ENCODE measurements at regions not wholly inside any gene's neighbourhood (a gene's known extent, or its start where the extent isn't known, plus 50 kb on each side); places are given as distances from the start of the nearest gene placed in this dataset.

DNA sequence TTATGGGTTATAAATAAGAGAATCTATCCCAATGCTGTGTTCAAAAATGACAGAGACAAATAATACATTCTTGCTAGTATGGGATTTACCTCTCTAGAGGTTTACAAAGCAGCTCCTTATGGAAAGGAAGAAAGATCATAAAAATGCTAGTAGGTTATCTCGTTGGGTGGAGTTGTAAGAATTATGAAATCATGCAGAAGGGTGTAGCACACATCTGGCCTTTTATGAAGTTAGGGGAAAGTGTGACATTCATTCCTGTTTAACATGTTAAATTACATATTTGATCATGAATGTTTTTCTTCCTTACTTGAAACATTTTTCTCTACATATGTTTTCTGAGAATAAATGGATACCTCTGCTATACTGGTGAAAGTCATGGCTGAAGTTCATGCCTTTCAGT lies 414.2 kb downstream of the SH3GL2 start:
- TF ChIP-seq, protein P1, sequence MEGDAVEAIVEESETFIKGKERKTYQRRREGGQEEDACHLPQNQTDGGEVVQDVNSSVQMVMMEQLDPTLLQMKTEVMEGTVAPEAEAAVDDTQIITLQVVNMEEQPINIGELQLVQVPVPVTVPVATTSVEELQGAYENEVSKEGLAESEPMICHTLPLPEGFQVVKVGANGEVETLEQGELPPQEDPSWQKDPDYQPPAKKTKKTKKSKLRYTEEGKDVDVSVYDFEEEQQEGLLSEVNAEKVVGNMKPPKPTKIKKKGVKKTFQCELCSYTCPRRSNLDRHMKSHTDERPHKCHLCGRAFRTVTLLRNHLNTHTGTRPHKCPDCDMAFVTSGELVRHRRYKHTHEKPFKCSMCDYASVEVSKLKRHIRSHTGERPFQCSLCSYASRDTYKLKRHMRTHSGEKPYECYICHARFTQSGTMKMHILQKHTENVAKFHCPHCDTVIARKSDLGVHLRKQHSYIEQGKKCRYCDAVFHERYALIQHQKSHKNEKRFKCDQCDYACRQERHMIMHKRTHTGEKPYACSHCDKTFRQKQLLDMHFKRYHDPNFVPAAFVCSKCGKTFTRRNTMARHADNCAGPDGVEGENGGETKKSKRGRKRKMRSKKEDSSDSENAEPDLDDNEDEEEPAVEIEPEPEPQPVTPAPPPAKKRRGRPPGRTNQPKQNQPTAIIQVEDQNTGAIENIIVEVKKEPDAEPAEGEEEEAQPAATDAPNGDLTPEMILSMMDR (IDR thresholded peaks at IDR 0.05): no peak
- no peak for TF ChIP-seq EZH2 (IDR thresholded peaks at IDR 0.05; ENCODE audit: borderline replicate concordance, insufficient read depth, low read depth, low read length, poor library complexity, severe bottlenecking)

Data from B cell (primary cell).